ENCODE measurements at regions not wholly inside any gene's neighbourhood (a gene's known extent, or its start where the extent isn't known, plus 50 kb on each side); places are given as distances from the start of the nearest gene placed in this dataset.

DNA sequence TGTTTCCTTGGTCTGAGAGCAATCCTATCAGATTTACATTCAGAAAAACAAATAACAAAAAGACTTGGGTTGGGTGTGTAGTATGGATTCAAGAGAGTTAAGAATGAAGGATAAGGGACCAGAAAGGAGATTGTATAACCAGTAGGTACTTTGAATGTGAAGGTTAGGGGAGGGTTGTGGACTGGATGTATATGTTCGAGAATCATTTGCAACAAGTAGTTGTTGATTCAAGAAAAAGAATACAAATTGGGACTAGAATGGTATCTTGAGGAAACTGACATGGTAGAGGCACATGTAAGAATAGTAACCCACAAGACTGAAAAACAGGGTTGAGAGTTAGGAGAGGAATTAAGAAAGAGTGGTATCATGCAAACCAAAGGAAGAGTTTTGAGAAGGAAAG is 240.0 kb upstream of the PPP1R3A start:
- Histone ChIP-seq H3K27ac (ENCODE audit: control insufficient read depth, insufficient read depth, low read length) (no peak overlapping the region), H2AFZ (ENCODE audit: control insufficient read depth, low read length) (no peak overlapping the region), H3K4me2 (ENCODE audit: control insufficient read depth, extremely low read depth, insufficient read depth, low read depth, low read length) (no peak overlapping the region), H3K4me3 (ENCODE audit: control insufficient read depth in 2 of 3, extremely low read depth in 1 of 3, insufficient read depth in 2 of 3, low read depth in 1 of 3, low read length in 3 of 3) (no peak overlapping the region), H3K27me3 (ENCODE audit: control insufficient read depth, extremely low read depth, insufficient read depth, low read length) (no peaks in the 10 kb centered on the region), H3K9me3 (ENCODE audit: control insufficient read depth, low read depth, low read length) (no peaks in the 10 kb centered on the region), H3K4me1 (ENCODE audit: control insufficient read depth, extremely low read depth, insufficient read depth, low read length) (no peaks in the 10 kb centered on the region), H4K20me1 (ENCODE audit: control insufficient read depth, extremely low read depth, insufficient read depth, low read length) (no peaks in the 10 kb centered on the region), H3K9me1 (ENCODE audit: control insufficient read depth, extremely low read depth, insufficient read depth, low read length) (no peaks in the 10 kb centered on the region), H3K36me3 (ENCODE audit: control insufficient read depth in 2 of 2, extremely low read depth in 1 of 2, insufficient read depth in 2 of 2, low read length in 2 of 2) (no peaks in the 10 kb centered on the region), H3K9ac (ENCODE audit: control insufficient read depth, extremely low read depth, insufficient read depth, low read length) (no peak overlapping the region), H3K79me2 (ENCODE audit: control insufficient read depth, insufficient read depth, low read length) (no peaks in the 10 kb centered on the region)
- DNase-seq (ENCODE audit: low read depth, low spot score) = no peak
- no peak for FAIRE-seq
- TF ChIP-seq, protein P1, sequence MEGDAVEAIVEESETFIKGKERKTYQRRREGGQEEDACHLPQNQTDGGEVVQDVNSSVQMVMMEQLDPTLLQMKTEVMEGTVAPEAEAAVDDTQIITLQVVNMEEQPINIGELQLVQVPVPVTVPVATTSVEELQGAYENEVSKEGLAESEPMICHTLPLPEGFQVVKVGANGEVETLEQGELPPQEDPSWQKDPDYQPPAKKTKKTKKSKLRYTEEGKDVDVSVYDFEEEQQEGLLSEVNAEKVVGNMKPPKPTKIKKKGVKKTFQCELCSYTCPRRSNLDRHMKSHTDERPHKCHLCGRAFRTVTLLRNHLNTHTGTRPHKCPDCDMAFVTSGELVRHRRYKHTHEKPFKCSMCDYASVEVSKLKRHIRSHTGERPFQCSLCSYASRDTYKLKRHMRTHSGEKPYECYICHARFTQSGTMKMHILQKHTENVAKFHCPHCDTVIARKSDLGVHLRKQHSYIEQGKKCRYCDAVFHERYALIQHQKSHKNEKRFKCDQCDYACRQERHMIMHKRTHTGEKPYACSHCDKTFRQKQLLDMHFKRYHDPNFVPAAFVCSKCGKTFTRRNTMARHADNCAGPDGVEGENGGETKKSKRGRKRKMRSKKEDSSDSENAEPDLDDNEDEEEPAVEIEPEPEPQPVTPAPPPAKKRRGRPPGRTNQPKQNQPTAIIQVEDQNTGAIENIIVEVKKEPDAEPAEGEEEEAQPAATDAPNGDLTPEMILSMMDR (optimal IDR thresholded peaks at IDR 0.05 in 1 of 3, IDR thresholded peaks at IDR 0.05 in 1 of 3, conservative IDR thresholded peaks at IDR 0.05 in 1 of 3; ENCODE audit: extremely low read depth in 1 of 3, insufficient read depth in 2 of 3, low read length in 3 of 3) = no peak
- no peak for TF ChIP-seq EZH2 (IDR thresholded peaks at IDR 0.05; ENCODE audit: low read length)
- dilution Hi-C loops (cut with MboI; ENCODE audit: extremely low pct_ligation_motif_present, low sequenced_read_pairs) = no loop called here

DNA sequence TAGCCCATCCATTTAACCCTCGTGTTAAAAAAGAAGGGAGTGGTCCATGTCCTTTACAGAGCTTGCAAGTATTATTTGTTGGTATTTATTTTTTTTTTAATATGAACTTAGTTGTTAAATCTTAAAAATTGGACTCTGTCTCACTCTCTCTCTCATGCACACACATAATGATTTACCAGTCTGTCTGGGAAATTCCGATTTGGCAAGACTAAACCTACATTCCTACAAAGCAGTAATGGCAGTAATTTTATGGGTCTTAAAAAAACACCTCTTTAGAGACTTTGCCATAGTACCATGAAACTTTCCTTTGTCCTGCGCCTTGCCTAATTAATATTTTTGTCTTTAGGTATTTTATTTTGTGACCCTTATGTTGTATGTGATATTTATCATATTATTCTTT is 239.5 kb upstream of the PPP1R3A start:
- no peaks in the 10 kb centered on the region for H3K36me3 ChIP-seq (ENCODE audit: control insufficient read depth in 2 of 2, extremely low read depth in 1 of 2, insufficient read depth in 2 of 2, low read length in 2 of 2)
- H3K4me3 ChIP-seq (ENCODE audit: control insufficient read depth in 2 of 3, extremely low read depth in 1 of 3, insufficient read depth in 2 of 3, low read depth in 1 of 3, low read length in 3 of 3) = no peak overlapping the region
- no peaks in the 10 kb centered on the region for H3K9me3 ChIP-seq (ENCODE audit: control insufficient read depth, low read depth, low read length)
- no peaks in the 10 kb centered on the region for H4K20me1 ChIP-seq (ENCODE audit: control insufficient read depth, extremely low read depth, insufficient read depth, low read length)
- no peak for DNase-seq (ENCODE audit: low read depth, low spot score)
- dilution Hi-C loops (cut with MboI; ENCODE audit: extremely low pct_ligation_motif_present, low sequenced_read_pairs) = no loop called here
- H3K9ac ChIP-seq (ENCODE audit: control insufficient read depth, extremely low read depth, insufficient read depth, low read length) = no peak overlapping the region
- H3K4me1 ChIP-seq (ENCODE audit: control insufficient read depth, extremely low read depth, insufficient read depth, low read length) = no peaks in the 10 kb centered on the region
- TF ChIP-seq, protein P1 (optimal IDR thresholded peaks at IDR 0.05 in 1 of 3, IDR thresholded peaks at IDR 0.05 in 1 of 3, conservative IDR thresholded peaks at IDR 0.05 in 1 of 3; ENCODE audit: extremely low read depth in 1 of 3, insufficient read depth in 2 of 3, low read length in 3 of 3) = no peak
- TF ChIP-seq EZH2 (IDR thresholded peaks at IDR 0.05; ENCODE audit: low read length) = no peak
- H2AFZ ChIP-seq (ENCODE audit: control insufficient read depth, low read length) = no peak overlapping the region
- no peaks in the 10 kb centered on the region for H3K79me2 ChIP-seq (ENCODE audit: control insufficient read depth, insufficient read depth, low read length)
- H3K9me1 ChIP-seq (ENCODE audit: control insufficient read depth, extremely low read depth, insufficient read depth, low read length) = no peaks in the 10 kb centered on the region
- FAIRE-seq = no peak
- H3K4me2 ChIP-seq (ENCODE audit: control insufficient read depth, extremely low read depth, insufficient read depth, low read depth, low read length) = no peak overlapping the region
- no peaks in the 10 kb centered on the region for H3K27me3 ChIP-seq (ENCODE audit: control insufficient read depth, extremely low read depth, insufficient read depth, low read length)
- H3K27ac ChIP-seq (ENCODE audit: control insufficient read depth, insufficient read depth, low read length) = no peak overlapping the region

Measured in keratinocyte (primary cell).